ENCODE measurements at regions not wholly inside any gene's neighbourhood (a gene's known extent, or its start where the extent isn't known, plus 50 kb on each side); places are given as distances from the start of the nearest gene placed in this dataset.

DNA sequence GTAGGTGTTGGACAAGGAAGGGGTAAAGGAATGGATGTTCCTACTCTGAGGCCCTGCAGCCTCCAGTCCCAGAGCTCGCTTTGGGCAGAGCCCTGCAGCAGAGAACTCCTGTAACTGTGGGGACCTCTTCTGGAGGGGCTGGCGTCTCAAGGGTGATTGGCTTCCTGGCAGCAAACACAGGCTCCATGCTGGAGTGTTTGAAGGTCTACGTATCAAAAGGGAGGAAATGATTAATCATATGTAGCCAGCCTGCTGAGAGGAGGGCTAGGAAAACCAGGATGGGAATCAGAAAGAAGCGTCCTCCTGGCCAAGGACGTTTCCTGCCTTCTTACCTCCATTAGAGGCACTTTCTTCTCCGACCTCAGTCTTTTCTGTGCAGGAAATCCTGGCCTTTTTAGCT, 208.5 kb downstream of the TSHZ3 start:
- Histone ChIP-seq H3K4me3 (ENCODE audit: low read length) (no peak overlapping the region), H3K9ac (ENCODE audit: low read depth, low read length) (no peak overlapping the region), H3K9me3 (ENCODE audit: insufficient read depth, low read depth, low read length) (no peaks in the 10 kb centered on the region), H3K36me3 (ENCODE audit: insufficient read depth, low read length) (no peaks in the 10 kb centered on the region), H3K27me3 (ENCODE audit: insufficient read depth, low read length) (no peaks in the 10 kb centered on the region), H3K27ac (ENCODE audit: low read depth, low read length) (no peak overlapping the region), H3K4me1 (ENCODE audit: insufficient read depth, low read length) (no peaks in the 10 kb centered on the region)
- 82% methylated on average over 6 of the region's 6 CpGs for WGBS

DNA sequence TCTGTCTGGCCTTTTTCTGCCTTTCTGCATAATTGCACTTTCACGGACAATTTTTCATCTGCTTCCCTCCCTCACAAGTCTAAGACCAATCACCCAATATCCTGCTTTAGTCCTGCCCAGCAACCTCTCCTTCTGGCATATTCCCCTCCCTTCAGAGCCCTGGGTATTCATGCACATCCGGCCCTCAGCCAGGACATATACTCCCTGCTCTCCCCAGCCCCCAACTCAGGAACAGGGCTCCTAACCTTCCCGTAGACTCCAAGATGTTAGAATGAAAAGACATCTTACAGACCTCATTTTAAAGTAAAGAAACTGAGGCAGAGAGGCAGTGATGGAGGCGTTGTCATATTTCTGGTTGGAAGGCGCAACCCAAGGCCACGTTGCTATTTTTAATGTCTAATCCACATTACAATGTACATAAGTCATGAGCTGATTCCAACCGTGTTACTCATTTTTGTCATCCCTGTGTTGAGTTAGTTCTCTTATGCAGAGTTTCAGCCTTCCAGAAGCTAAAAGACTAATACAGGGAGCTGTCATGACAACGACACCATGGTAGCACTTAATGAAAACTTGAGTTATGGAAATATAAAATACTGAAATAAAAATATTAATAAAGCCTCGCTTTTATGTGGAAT, 209.2 kb downstream of the TSHZ3 start:
- Histone ChIP-seq H3K4me3 (ENCODE audit: low read length) (no peak overlapping the region), H3K27ac (ENCODE audit: low read depth, low read length) (no peak overlapping the region), H3K9ac (ENCODE audit: low read depth, low read length) (no peak overlapping the region), H3K4me1 (ENCODE audit: insufficient read depth, low read length) (no peaks in the 10 kb centered on the region), H3K9me3 (ENCODE audit: insufficient read depth, low read depth, low read length) (no peaks in the 10 kb centered on the region), H3K36me3 (ENCODE audit: insufficient read depth, low read length) (no peaks in the 10 kb centered on the region), H3K27me3 (ENCODE audit: insufficient read depth, low read length) (no peaks in the 10 kb centered on the region)
- 93% methylated on average over 9 of the region's 9 CpGs for WGBS

DNA sequence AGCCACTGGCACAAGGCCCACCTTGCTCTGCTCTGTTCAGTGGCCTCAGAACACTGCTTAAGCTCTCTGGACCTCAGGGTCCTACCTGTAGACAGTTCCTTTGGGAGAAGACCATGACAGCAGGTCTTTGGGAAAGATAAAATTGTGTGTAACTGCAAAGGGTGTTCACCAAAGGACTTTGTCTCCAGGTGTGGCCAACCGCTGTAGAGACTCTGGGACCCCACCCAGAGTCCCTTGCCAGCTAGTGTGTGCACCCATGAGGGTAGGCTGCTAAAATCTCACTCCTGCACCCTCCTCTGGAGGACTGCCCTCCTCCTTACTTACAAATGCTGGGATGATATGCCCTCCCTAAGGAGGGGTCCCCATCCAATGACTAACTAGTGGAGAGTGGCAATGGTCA, 211.2 kb downstream of the TSHZ3 start:
- Histone ChIP-seq H3K27ac (ENCODE audit: low read depth, low read length) (no peak overlapping the region), H3K9ac (ENCODE audit: low read depth, low read length) (no peak overlapping the region), H3K4me1 (ENCODE audit: insufficient read depth, low read length) (no peaks in the 10 kb centered on the region), H3K9me3 (ENCODE audit: insufficient read depth, low read depth, low read length) (no peaks in the 10 kb centered on the region), H3K4me3 (ENCODE audit: low read length) (no peak overlapping the region), H3K36me3 (ENCODE audit: insufficient read depth, low read length) (no peaks in the 10 kb centered on the region), H3K27me3 (ENCODE audit: insufficient read depth, low read length) (no peaks in the 10 kb centered on the region)
- 100% methylated on average over 1 of the region's 1 CpG for WGBS

DNA sequence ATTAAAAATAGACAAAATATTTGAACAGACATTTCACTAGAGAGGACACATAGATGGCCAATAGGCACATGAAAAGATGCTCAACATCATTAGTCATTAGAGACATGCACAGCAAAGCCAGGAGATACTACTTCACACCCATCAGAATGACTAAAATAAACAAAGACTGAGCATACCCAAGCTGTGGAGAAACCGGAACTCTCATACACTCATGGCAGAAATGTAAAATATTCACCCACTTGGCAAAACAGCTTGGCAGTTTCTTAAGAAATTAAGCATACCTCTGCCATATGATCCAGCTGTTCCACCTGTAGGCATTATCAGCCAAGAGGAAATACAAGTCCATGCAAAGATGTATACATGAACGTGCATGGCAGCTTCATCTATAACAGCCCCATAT, 213.4 kb downstream of the TSHZ3 start:
- Histone ChIP-seq H3K27me3 (ENCODE audit: insufficient read depth, low read length) (no peaks in the 10 kb centered on the region), H3K27ac (ENCODE audit: low read depth, low read length) (no peak overlapping the region), H3K4me3 (ENCODE audit: low read length) (no peak overlapping the region), H3K4me1 (ENCODE audit: insufficient read depth, low read length) (no peaks in the 10 kb centered on the region), H3K9me3 (ENCODE audit: insufficient read depth, low read depth, low read length) (no peaks in the 10 kb centered on the region), H3K36me3 (ENCODE audit: insufficient read depth, low read length) (no peaks in the 10 kb centered on the region), H3K9ac (ENCODE audit: low read depth, low read length) (no peak overlapping the region)
- WGBS = 95% methylated on average over 2 of the region's 2 CpGs

DNA sequence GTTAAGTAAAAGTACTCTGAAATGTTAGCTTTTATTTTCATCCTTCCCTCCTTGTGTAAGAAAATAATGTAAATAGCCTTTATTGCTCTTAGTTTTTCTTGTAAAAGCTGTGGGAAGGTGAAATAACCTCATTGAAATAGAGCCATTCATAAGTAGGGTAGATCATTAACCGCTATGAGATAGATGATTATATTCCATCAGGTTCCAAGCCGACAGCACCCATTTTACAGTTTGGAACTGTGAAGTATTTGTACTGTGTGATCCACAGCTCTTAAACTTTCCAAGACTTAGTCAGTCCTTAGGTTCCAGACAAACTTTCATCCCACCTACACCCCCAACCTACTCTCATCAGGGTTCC, 216.5 kb downstream of the TSHZ3 start:
- Histone ChIP-seq H3K4me3 (ENCODE audit: low read length) (no peak overlapping the region), H3K4me1 (ENCODE audit: insufficient read depth, low read length) (peaks cover 1% of the 10 kb centered on the region; the same call in 1 of the 2 replicates), H3K36me3 (ENCODE audit: insufficient read depth, low read length) (no peaks in the 10 kb centered on the region), H3K27me3 (ENCODE audit: insufficient read depth, low read length) (no peaks in the 10 kb centered on the region), H3K9ac (ENCODE audit: low read depth, low read length) (no peak overlapping the region), H3K9me3 (ENCODE audit: insufficient read depth, low read depth, low read length) (no peaks in the 10 kb centered on the region), H3K27ac (ENCODE audit: low read depth, low read length) (no peak overlapping the region)
- WGBS = 100% methylated on average over 2 of the region's 2 CpGs

DNA sequence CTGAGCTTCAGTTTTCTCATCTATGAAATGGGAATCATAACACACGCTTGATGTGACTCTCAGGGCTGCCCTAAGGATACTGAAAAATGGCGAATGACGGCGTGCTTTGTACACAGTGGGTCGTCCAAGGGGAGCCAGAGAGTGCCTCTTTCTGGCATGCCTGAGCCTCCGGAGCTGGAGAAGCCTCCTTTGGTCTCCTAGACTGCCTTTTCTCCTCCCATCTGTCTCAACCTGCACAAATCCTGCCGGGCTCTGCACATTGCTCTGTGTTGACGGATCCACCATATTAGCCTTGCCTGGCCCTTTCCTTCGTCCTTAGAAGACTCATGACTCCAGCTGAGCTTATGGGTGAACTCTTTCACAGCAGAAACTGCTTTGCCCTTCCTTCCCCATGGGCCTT, 220.9 kb downstream of the TSHZ3 start:
- peaks cover 5% of the 10 kb centered on the region; the same call in 1 of the 2 replicates for H3K4me1 ChIP-seq (ENCODE audit: insufficient read depth, low read length)
- WGBS = 97% methylated on average over 9 of the region's 9 CpGs
- H3K9ac ChIP-seq (ENCODE audit: low read depth, low read length) = no peak overlapping the region
- no peak overlapping the region for H3K4me3 ChIP-seq (ENCODE audit: low read length)
- H3K36me3 ChIP-seq (ENCODE audit: insufficient read depth, low read length) = no peaks in the 10 kb centered on the region
- H3K27ac ChIP-seq (ENCODE audit: low read depth, low read length) = no peak overlapping the region
- no peaks in the 10 kb centered on the region for H3K9me3 ChIP-seq (ENCODE audit: insufficient read depth, low read depth, low read length)
- H3K27me3 ChIP-seq (ENCODE audit: insufficient read depth, low read length) = no peaks in the 10 kb centered on the region

DNA sequence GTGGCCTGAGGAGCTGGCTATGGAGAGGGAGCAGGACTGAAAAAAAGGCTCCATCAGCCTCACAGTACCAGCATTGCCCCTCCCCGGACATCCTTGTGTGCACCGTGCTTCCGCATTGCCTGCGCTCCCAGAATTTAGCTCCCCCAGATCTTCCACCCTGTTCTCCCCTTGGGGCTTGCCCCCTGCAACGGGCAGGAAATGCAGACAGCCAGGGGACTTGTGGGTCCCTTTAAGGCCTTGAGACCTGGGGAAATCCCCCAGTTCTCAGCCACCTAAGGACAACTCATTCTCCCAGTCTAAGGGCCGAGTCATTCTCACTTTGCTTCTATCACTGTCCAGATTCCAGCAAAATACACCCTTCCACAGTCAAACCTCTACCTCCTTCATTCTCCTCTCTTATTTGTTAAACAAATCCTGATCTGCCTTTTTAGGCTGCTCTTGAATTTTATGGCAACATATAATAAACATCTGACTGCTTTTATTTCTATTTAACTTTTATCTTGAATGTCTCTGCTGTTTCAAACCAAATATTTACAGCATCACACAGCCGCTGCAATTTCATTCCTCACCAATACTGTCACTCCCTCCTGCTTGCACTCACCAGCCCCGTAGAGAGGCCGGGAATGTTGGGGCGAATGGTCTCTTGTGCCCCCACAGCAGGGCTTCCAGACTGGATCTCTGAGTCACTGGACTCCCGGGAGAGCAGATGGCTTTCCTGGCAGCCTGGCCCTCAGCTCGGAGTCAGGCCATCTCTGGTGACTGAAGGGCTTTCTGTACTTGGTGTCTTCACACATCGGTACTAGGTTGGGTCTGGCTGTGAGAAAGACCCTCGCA, 221.9 kb downstream of the TSHZ3 start:
- H3K36me3 ChIP-seq (ENCODE audit: insufficient read depth, low read length) = no peaks in the 10 kb centered on the region
- H3K27ac ChIP-seq (ENCODE audit: low read depth, low read length) = no peak overlapping the region
- H3K4me1 ChIP-seq (ENCODE audit: insufficient read depth, low read length) = peaks cover 5% of the 10 kb centered on the region; the same call in 1 of the 2 replicates
- H3K27me3 ChIP-seq (ENCODE audit: insufficient read depth, low read length) = no peaks in the 10 kb centered on the region
- no peaks in the 10 kb centered on the region for H3K9me3 ChIP-seq (ENCODE audit: insufficient read depth, low read depth, low read length)
- H3K4me3 ChIP-seq (ENCODE audit: low read length) = no peak overlapping the region
- 79% methylated on average over 14 of the region's 14 CpGs for WGBS
- no peak overlapping the region for H3K9ac ChIP-seq (ENCODE audit: low read depth, low read length)

DNA sequence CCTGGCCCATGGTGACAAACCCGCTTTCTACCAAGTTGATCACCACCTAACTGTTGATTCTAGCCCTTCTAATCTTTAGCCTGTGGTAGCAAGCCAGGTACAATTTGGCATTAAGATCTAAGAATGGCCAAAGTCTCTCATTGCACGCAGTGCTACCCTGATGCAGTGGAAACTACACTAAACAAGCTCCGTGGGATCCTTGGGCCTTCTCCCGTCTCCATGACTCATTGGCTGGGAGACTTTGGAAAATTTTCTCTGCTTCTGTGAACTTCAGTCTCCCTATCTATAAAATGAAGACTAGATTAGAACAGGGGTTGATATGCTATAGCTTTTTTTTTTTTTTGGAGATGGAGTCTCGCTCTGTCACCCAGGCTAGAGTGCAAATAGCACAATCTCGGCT, 223.0 kb downstream of the TSHZ3 start:
- Histone ChIP-seq H3K27ac (ENCODE audit: low read depth, low read length) (no peak overlapping the region), H3K36me3 (ENCODE audit: insufficient read depth, low read length) (no peaks in the 10 kb centered on the region), H3K4me1 (ENCODE audit: insufficient read depth, low read length) (peaks cover 5% of the 10 kb centered on the region; the same call in 1 of the 2 replicates), H3K9ac (ENCODE audit: low read depth, low read length) (no peak overlapping the region), H3K4me3 (ENCODE audit: low read length) (no peak overlapping the region), H3K27me3 (ENCODE audit: insufficient read depth, low read length) (no peaks in the 10 kb centered on the region), H3K9me3 (ENCODE audit: insufficient read depth, low read depth, low read length) (no peaks in the 10 kb centered on the region)
- WGBS = 97% methylated on average over 6 of the region's 6 CpGs

DNA sequence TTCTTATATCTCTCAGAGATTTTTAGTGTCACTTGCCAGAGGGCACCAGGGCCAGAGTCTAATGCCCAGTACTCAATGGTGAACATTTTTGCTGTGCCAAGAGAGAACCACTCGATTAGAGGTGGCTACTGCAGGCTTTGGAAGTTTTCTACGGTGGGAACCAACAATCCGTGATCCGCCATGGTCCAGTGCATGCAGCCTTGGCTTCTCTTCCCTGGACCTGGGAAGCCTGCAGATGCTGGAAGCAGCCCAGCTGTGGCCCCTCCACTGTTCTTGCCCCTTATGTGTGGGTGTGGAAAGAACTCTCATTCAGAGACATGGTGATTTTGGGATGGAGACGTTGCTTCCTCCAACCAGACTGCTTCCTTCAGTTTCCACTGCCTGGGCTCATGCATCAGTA, 224.2 kb downstream of the TSHZ3 start:
- Histone ChIP-seq H3K27ac (ENCODE audit: low read depth, low read length) (no peak overlapping the region), H3K4me3 (ENCODE audit: low read length) (no peak overlapping the region), H3K9me3 (ENCODE audit: insufficient read depth, low read depth, low read length) (no peaks in the 10 kb centered on the region), H3K27me3 (ENCODE audit: insufficient read depth, low read length) (no peaks in the 10 kb centered on the region), H3K36me3 (ENCODE audit: insufficient read depth, low read length) (no peaks in the 10 kb centered on the region), H3K4me1 (ENCODE audit: insufficient read depth, low read length) (peaks cover 5% of the 10 kb centered on the region; the same call in 1 of the 2 replicates), H3K9ac (ENCODE audit: low read depth, low read length) (no peak overlapping the region)
- 92% methylated on average over 5 of the region's 5 CpGs for WGBS

DNA sequence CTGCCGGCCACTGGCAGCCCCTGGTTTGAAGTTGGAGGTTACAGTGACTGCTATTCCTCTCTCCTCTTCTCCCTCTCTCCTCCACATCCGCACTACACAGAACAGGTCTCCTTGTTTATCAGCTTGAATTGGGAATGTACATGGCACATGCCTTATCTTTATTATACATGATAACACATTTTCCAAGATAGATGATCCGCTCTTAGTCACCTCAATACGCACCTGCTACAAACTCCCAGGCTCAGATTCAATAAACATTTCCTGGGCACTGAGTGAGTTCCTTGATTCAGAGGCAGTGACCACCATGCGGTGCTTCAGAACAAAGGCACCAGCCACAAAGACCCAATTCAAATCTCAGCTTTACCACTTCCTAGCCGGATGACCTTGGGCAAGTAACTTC, 227.7 kb downstream of the TSHZ3 start:
- Histone ChIP-seq H3K4me3 (ENCODE audit: low read length) (no peak overlapping the region), H3K27me3 (ENCODE audit: insufficient read depth, low read length) (no peaks in the 10 kb centered on the region), H3K36me3 (ENCODE audit: insufficient read depth, low read length) (no peaks in the 10 kb centered on the region), H3K4me1 (ENCODE audit: insufficient read depth, low read length) (no peaks in the 10 kb centered on the region), H3K9me3 (ENCODE audit: insufficient read depth, low read depth, low read length) (no peaks in the 10 kb centered on the region), H3K27ac (ENCODE audit: low read depth, low read length) (no peak overlapping the region), H3K9ac (ENCODE audit: low read depth, low read length) (no peak overlapping the region)
- WGBS = 93% methylated on average over 6 of the region's 6 CpGs

DNA sequence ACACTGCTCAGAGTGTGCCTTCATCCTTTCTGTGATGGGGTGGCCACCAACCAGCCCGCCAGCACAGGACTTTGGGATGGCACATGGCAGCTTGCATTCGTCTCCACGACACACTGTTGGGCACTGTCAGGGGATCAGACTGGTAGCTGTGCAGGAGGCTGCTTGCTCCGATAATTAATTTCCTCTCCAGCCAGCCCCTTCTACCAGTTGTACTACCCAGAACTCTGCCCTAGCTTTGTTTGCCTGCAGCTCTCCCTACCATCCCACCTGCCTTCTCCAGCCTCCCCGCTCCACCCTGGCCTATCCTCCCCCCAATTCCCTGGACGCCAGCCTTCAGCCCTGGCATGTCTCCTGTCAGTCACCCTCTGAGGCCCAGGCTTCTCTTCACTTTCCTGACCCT, 228.3 kb downstream of the TSHZ3 start:
- WGBS = 95% methylated on average over 6 of the region's 6 CpGs
- no peak overlapping the region for H3K4me3 ChIP-seq (ENCODE audit: low read length)
- H3K27ac ChIP-seq (ENCODE audit: low read depth, low read length) = no peak overlapping the region
- H3K27me3 ChIP-seq (ENCODE audit: insufficient read depth, low read length) = no peaks in the 10 kb centered on the region
- H3K9ac ChIP-seq (ENCODE audit: low read depth, low read length) = no peak overlapping the region
- no peaks in the 10 kb centered on the region for H3K36me3 ChIP-seq (ENCODE audit: insufficient read depth, low read length)
- no peaks in the 10 kb centered on the region for H3K9me3 ChIP-seq (ENCODE audit: insufficient read depth, low read depth, low read length)
- H3K4me1 ChIP-seq (ENCODE audit: insufficient read depth, low read length) = no peaks in the 10 kb centered on the region
